ENCODE measurements at regions not wholly inside any gene's neighbourhood (a gene's known extent, or its start where the extent isn't known, plus 50 kb on each side); places are given as distances from the start of the nearest gene placed in this dataset.

- TF ChIP-seq ATF1 (CRISPR knock-in tag; IDR thresholded peaks at IDR 0.05): no peak
- TF ChIP-seq, protein P1, sequence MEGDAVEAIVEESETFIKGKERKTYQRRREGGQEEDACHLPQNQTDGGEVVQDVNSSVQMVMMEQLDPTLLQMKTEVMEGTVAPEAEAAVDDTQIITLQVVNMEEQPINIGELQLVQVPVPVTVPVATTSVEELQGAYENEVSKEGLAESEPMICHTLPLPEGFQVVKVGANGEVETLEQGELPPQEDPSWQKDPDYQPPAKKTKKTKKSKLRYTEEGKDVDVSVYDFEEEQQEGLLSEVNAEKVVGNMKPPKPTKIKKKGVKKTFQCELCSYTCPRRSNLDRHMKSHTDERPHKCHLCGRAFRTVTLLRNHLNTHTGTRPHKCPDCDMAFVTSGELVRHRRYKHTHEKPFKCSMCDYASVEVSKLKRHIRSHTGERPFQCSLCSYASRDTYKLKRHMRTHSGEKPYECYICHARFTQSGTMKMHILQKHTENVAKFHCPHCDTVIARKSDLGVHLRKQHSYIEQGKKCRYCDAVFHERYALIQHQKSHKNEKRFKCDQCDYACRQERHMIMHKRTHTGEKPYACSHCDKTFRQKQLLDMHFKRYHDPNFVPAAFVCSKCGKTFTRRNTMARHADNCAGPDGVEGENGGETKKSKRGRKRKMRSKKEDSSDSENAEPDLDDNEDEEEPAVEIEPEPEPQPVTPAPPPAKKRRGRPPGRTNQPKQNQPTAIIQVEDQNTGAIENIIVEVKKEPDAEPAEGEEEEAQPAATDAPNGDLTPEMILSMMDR (IDR thresholded peaks at IDR 0.05): no peak
- TF ChIP-seq GABPB1 (CRISPR knock-in tag; IDR thresholded peaks at IDR 0.05): no peak
- TF ChIP-seq, protein P2, sequence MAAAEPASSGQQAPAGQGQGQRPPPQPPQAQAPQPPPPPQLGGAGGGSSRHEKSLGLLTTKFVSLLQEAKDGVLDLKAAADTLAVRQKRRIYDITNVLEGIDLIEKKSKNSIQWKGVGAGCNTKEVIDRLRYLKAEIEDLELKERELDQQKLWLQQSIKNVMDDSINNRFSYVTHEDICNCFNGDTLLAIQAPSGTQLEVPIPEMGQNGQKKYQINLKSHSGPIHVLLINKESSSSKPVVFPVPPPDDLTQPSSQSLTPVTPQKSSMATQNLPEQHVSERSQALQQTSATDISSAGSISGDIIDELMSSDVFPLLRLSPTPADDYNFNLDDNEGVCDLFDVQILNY (CRISPR knock-in tag; IDR thresholded peaks at IDR 0.05): no peak
- TF ChIP-seq ZNF263 (CRISPR knock-in tag; IDR thresholded peaks at IDR 0.05; ENCODE audit: low read depth): no peak
- TF ChIP-seq NFE2L1 (CRISPR knock-in tag; IDR thresholded peaks at IDR 0.05): no peak
- no peak for TF ChIP-seq USF2 (CRISPR knock-in tag; IDR thresholded peaks at IDR 0.05)
- TF ChIP-seq ARID4B (CRISPR knock-in tag; IDR thresholded peaks at IDR 0.05; ENCODE audit: borderline replicate concordance): no peak
- TF ChIP-seq, protein P3, sequence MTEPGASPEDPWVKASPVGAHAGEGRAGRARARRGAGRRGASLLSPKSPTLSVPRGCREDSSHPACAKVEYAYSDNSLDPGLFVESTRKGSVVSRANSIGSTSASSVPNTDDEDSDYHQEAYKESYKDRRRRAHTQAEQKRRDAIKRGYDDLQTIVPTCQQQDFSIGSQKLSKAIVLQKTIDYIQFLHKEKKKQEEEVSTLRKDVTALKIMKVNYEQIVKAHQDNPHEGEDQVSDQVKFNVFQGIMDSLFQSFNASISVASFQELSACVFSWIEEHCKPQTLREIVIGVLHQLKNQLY (CRISPR knock-in tag; IDR thresholded peaks at IDR 0.05): no peak
- no peak for TF ChIP-seq RORB (CRISPR knock-in tag; IDR thresholded peaks at IDR 0.05)
- TF ChIP-seq CREM (CRISPR knock-in tag; IDR thresholded peaks at IDR 0.05): no peak
- TF ChIP-seq ELF4 (CRISPR knock-in tag; IDR thresholded peaks at IDR 0.05; ENCODE audit: low read depth): no peak
- TF ChIP-seq IRF2 (CRISPR knock-in tag; IDR thresholded peaks at IDR 0.05; ENCODE audit: borderline replicate concordance, low read depth): no peak
Observed at GRCh38 chr12:61011767-61012423, 1248.3 kb upstream of the USP15 start.
